WTC11 (cell line): ENCODE measurements at regions not wholly inside any gene's neighbourhood (a gene's known extent, or its start where the extent isn't known, plus 50 kb on each side); places are given as distances from the start of the nearest gene placed in this dataset.

Experiments
- ARID4B ChIP-seq: sonication (generic); formaldehyde crosslinking; IDR thresholded peaks from 2 replicates; pipeline ENCODE4 v1.8.0; 2023; ENCODE audit warnings: missing genetic modification reagents, mild to moderate bottlenecking, borderline replicate concordance
- ATF2 ChIP-seq: sonication (generic); formaldehyde crosslinking; IDR thresholded peaks from 2 replicates; pipeline ENCODE4 v1.8.1; 2022; ENCODE audit warnings: low read depth, missing genetic modification reagents, borderline replicate concordance
- CBFB ChIP-seq: sonication (generic); formaldehyde crosslinking; IDR thresholded peaks from 2 replicates; pipeline ENCODE4 v1.8.1; 2022; ENCODE audit warnings: mild to moderate bottlenecking, low read depth, missing genetic modification reagents
- CREB1 ChIP-seq: sonication (generic); formaldehyde crosslinking; IDR thresholded peaks from 2 replicates; pipeline ENCODE4 v1.8.0; 2023; ENCODE audit warnings: mild to moderate bottlenecking, missing genetic modification reagents
- CTCF ChIP-seq: fragments of 200-600 bp; IDR thresholded peaks from 2 replicates; pipeline ENCODE4 v1.8.0; 2022; ENCODE audit warnings: antibody characterized with exemption
- FOXJ3 ChIP-seq: sonication (generic); formaldehyde crosslinking; IDR thresholded peaks from 2 replicates; pipeline ENCODE4 v1.9.0; 2021; ENCODE audit warnings: missing genetic modification reagents, mild to moderate bottlenecking, borderline replicate concordance
- GABPB1 ChIP-seq: sonication (generic); formaldehyde crosslinking; IDR thresholded peaks from 2 replicates; pipeline ENCODE4 v1.8.1; 2023; ENCODE audit warnings: mild to moderate bottlenecking, missing genetic modification reagents
- IRF1 ChIP-seq: sonication (generic); formaldehyde crosslinking; IDR thresholded peaks from 2 replicates; pipeline ENCODE4 v1.8.0; 2023; ENCODE audit warnings: missing genetic modification reagents
- JUN ChIP-seq: sonication (generic); formaldehyde crosslinking; IDR thresholded peaks from 2 replicates; pipeline ENCODE4 v1.8.0; 2023; ENCODE audit warnings: mild to moderate bottlenecking, missing genetic modification reagents
- MAX ChIP-seq: sonication (generic); formaldehyde crosslinking; IDR thresholded peaks from 2 replicates; pipeline ENCODE4 v1.8.0; 2022; ENCODE audit warnings: mild to moderate bottlenecking, missing genetic modification reagents
- MLX ChIP-seq: sonication (generic); formaldehyde crosslinking; IDR thresholded peaks from 2 replicates; pipeline ENCODE4 v1.8.1; 2023; ENCODE audit warnings: mild to moderate bottlenecking, missing genetic modification reagents, moderate library complexity
- NFE2L1 ChIP-seq: sonication (generic); formaldehyde crosslinking; IDR thresholded peaks from 2 replicates; pipeline ENCODE4 v1.8.1; 2023; ENCODE audit warnings: missing genetic modification reagents
- NFYB ChIP-seq: sonication (generic); formaldehyde crosslinking; conservative IDR thresholded peaks from 2 replicates; pipeline ENCODE4 v1.8.0; 2022; ENCODE audit warnings: low read depth, missing genetic modification reagents
- USF2 ChIP-seq: sonication (generic); formaldehyde crosslinking; IDR thresholded peaks from 2 replicates; pipeline ENCODE4 v1.8.1; 2023; ENCODE audit warnings: mild to moderate bottlenecking, missing genetic modification reagents, moderate library complexity

GRCh38 chr7:133183969-133184368 is 68.9 kb upstream of the EXOC4 start:
- TF ChIP-seq CBFB (no peak), CTCF (no peak), USF2 (CRISPR knock-in tag) (no peak), ATF2 (no peak), IRF1 (CRISPR knock-in tag) (no peak), ARID4B (CRISPR knock-in tag) (no peak), FOXJ3 (CRISPR knock-in tag) (no peak), CREB1 (CRISPR knock-in tag) (no peak), NFE2L1 (CRISPR knock-in tag) (no peak), MAX (CRISPR knock-in tag) (no peak), JUN (CRISPR knock-in tag) (no peak), GABPB1 (CRISPR knock-in tag) (no peak), NFYB (no peak), MLX (CRISPR knock-in tag) (no peak)
